ENCODE measurements at regions not wholly inside any gene's neighbourhood (a gene's known extent, or its start where the extent isn't known, plus 50 kb on each side); places are given as distances from the start of the nearest gene placed in this dataset.
A peak's percentile ranks its signal among the peaks of the same experiment; 100 is the strongest.

- DNase-seq (ENCODE audit: low read depth, low spot score) = no peak
These were observed 591.9 kb downstream of the SLC4A3 start for GRCh38 chr2:220219371-220219770.

DNA sequence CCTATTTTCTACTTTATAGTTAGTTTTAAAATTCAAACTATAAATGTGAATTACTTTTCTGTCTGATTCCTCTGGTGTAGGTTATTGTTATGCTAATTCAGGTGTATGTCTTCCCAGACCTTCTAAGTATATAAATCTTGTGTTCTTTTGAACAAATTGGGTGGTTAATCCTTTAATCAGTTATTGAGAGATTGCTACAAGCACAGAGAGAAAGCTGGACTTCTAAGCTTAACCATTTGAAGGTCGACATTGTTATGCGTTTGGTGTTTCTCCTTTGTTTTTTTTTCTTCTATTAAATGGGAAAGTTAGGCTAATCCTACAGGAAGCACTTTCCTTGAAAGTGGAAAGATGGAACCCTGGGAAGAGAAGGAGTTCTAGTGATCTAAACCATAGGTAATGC is 592.6 kb downstream of the SLC4A3 start:
- no peak for DNase-seq (ENCODE audit: low read depth, low spot score)

DNA sequence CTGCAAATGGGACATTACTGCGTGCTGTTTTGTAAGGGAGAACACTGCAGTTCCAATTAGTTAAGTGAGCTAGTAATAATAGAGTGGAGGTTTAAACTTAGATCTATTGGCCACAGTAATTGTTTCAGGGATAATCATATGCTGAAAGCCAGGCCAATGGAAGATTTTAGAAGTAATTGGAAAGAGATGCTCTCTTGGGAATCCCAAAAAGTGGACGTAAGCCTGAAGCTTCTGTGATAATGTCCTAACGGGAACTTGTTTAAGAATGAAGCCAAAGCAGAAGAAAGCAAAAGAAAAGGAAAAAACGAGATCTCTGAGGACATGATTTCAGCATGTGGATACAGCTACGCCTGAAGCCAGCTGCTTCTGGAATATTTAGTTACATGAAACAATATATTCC is 594.6 kb downstream of the SLC4A3 start:
- DNase-seq (ENCODE audit: low read depth, low spot score) = no peak

- DNase-seq (ENCODE audit: low read depth, low spot score) = no peak
These were observed 597.5 kb downstream of the SLC4A3 start for GRCh38 chr2:220224691-220225543.

- DNase-seq (ENCODE audit: low read depth, low spot score) = no peak
These were observed 598.6 kb downstream of the SLC4A3 start for GRCh38 chr2:220226076-220226475.

DNA sequence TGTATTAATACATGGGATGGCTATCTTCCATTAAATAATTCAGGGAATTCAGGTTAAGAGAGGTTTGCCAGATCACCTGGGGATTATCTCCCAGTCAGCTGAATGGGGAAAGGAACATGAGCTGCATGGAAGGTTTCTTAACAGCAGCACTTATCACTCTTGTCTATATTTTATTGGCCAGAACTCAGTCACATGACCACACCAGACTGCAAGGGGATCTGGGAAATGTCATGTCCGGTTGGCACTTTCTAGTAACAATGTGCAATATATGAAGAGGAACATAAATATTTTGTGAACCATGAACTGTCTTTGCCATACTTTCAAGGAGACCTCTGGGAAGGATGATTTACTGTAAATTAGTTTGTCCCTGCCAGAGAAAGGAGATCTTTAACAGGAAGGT is 599.1 kb downstream of the SLC4A3 start:
- DNase-seq (ENCODE audit: low read depth, low spot score) = no peak

DNA sequence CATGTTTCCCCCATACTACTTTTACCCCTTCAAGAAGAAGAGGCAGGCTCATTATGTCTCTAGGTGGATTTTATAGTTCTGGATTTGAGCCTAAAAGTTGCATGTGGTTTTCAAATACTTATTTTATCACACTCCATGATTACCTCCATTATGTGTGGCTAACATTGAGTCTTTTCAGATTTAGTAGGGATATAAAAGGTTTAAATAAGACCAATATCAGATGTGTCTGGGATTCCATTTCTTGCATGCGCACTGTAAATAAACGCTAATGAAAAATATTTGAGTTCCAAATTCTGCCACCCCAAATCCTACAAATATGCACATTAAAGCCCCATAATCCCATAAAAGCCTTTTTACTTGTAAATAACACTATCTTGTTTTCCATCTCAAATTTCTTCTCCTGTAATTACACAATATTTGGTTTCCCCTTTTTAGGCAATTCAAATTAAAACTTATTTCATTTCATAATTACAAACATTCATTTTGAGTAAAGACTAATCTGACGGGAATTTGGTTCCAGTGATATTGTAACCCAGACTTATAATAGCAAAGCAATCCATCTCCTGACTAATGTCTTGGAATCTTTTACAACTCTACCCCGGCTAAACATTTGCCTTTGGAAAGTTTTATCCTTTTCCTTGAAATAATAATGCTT is 600.0 kb downstream of the SLC4A3 start:
- DNase-seq (ENCODE audit: low read depth, low spot score) = no peak

DNA sequence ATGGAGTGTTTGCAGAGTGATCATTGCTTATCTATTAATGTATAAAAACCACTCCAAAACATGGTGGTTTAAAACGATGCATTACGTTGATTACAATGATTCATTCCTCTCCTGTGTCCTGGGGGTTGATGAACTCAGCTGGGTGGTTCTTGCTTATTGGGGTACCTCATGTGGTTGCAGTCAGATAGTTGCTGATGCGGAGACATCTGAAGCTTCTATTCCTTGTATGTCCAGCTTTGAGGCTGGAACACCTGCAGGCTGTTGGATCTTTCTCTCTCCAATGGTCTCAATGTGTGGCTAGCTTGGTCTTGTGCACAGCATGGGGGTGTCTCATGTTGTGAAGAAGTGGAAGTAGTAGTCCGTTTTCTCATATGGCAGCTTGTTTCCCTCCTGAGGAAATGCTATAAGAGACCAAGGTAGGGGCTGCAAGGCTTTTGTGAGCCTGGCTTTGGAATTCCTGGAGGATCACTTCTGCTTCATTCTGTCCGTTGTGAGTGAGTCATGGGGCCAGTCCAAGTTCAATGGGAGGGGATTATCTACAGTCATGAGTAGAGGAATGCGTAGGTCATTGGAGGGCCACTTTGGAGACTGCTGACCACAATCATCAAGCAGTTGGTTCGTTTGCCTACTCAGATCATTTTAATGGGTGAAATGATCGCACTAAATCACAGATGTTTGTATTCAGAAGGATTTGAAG is 601.0 kb downstream of the SLC4A3 start:
- peak; percentile 75 for DNase-seq (ENCODE audit: low read depth, low spot score)

- no peak for DNase-seq (ENCODE audit: low read depth, low spot score)
These were observed 613.2 kb downstream of the SLC4A3 start for GRCh38 chr2:220240641-220241040.

- no peak for DNase-seq (ENCODE audit: low read depth, low spot score)
These were observed 614.0 kb downstream of the SLC4A3 start for GRCh38 chr2:220241423-220241822.

DNA sequence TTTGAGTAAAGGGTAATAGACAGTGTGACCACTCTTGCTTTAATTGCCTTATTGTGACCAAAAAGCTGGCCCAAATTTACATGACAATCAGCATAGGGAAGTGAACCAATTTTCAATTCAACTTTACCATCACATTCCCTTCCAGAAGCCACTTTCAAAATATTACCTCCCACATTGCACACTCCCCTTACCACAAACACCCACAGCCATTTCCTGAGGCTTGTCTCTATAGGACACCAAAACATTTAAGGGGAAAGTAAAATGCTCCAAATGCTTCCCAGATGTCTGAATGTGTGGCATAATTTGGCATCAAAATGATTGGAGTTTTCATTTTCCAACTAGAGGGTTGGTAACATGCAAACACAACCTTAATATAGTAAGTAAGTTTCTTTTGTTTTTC is 616.1 kb downstream of the SLC4A3 start:
- no peak for DNase-seq (ENCODE audit: low read depth, low spot score)

DNA sequence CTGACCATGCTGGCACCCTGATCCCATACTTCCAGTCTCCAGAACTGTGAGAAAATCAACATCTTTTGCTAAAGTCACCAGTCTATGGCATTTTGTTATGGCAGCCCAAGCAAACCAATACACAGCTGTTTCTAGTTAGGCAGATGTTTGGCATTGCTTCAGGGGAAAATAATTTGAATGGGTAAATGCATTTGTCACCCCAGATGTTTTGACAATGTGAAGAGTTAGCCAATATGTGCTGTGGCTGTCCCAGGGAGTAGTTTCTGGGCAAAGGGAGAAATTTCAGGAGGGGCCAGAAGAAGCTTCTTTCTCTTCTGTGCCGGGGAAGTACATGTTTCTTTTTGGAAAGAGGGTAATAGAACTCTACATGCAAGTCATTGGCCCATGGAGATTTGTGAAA is 619.0 kb downstream of the SLC4A3 start:
- DNase-seq (ENCODE audit: low read depth, low spot score) = no peak

DNA sequence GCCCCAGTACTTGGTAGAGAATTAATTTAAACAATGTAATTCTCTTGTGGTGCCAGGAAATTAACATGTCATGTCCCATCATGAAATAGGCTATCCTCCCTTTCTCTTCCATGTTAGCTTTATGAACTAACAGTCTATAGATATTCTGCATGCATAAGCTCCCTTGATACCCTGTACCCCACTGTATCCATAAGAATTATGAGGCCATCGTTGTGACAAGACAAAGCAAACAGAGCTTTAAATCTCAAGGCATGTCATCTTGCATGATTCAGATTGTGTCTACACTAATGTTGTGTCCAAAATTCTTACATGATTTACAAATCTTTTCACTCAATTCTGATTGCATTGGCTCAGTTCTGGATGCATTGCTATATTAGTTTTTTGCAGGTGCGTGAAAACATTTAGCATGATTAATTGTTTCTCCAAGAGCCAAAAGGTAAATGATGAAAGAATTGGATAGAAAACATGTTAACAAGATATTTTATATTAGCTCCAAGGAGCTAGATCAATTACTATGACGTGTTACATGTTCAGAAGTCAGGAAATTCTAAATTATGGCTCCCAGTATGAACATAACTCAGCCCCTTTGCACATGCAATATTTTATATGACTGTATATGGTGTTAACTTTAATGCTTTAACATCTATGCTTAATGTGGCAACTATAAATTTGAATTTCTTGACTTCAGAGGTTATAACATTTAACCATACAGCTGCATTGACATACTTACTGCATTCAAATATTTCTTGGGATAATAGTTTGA is 620.3 kb downstream of the SLC4A3 start:
- no peak for DNase-seq (ENCODE audit: low read depth, low spot score)

- DNase-seq (ENCODE audit: low read depth, low spot score) = no peak
These were observed 632.2 kb downstream of the SLC4A3 start for GRCh38 chr2:220259662-220260061.

GRCh38 chr2:220263300-220263699 is 635.9 kb downstream of the SLC4A3 start:
- DNase-seq (ENCODE audit: low read depth, low spot score) = no peak

- DNase-seq (ENCODE audit: low read depth, low spot score) = no peak
These were observed 641.9 kb downstream of the SLC4A3 start for GRCh38 chr2:220269367-220269766.

- no peak for DNase-seq (ENCODE audit: low read depth, low spot score)
These were observed 643.1 kb downstream of the SLC4A3 start for GRCh38 chr2:220270481-220271070.

DNA sequence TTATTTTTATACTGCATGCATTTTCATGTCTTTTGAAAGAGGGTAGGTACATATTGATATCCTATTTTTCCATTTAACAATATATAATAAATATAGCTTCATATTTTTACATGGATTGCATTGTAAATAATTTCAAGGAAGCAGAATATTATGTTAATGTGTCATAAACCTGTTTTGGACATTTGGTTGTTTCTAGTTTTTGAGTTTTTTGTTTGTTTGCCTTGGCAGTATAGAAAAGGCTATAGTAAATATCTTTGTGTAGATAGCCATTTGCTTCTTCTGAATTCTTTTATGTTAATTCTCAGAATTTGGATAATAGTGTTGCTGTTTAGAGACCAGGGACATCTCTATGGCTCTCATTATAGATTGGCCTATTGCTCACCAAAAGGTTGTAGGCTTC is 645.2 kb downstream of the SLC4A3 start:
- no peak for DNase-seq (ENCODE audit: low read depth, low spot score)

- no peak for DNase-seq (ENCODE audit: low read depth, low spot score)
These were observed 645.7 kb downstream of the SLC4A3 start for GRCh38 chr2:220273082-220273481.

DNA sequence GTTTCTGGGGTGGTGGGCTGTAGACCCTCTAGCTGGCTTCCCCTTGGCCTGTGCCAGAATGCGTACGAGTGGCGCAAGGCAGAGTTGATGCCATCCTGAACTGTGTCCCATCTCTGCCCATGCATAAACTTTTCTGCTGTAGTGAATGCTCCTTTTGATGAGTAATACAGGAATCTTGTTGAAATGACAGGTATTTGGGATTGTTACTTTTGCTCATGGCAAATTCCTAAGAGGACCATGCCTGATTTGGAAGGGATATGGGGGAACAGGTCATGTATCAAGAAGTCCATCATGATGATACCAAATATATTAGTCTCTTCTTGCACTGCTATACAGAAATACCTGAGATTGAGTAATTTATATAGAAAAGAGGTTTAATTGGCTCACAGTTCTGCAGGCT is 648.0 kb downstream of the SLC4A3 start:
- DNase-seq (ENCODE audit: low read depth, low spot score) = no peak

GRCh38 chr2:220276741-220277444 is 649.5 kb downstream of the SLC4A3 start:
- no peak for DNase-seq (ENCODE audit: low read depth, low spot score)

All from brain pericyte (primary cell).